OCI-LY7 (cell line): ENCODE measurements at regions not wholly inside any gene's neighbourhood (a gene's known extent, or its start where the extent isn't known, plus 50 kb on each side); places are given as distances from the start of the nearest gene placed in this dataset.

ENCODE experiments used
- BruUV-seq: library from RNA; stranded (reverse); fragments of 400-500 nt; replicated peaks from 2 replicates; lab custom pipeline; 2021; lab: Mats Ljungman, UMichigan
- CTCF ChIA-PET: fragments of 300-600 bp; sonication (Branson Sonifier 250); formaldehyde crosslinking; loops from one replicate; lab custom pipeline; 2022; ENCODE audit warnings: antibody characterized with exemption; ENCODE audit not compliant: unreplicated experiment; lab: Charles Lee
- POLR2A ChIA-PET: fragments of 300-600 bp; sonication (Branson Sonifier 250); formaldehyde crosslinking; loops from one replicate; lab custom pipeline; 2022; ENCODE audit warnings: antibody characterized with exemption; lab: Charles Lee
- DNase-seq: peaks from one replicate; pipeline ENCODE4 v3.0.0-alpha.2; 2015; ENCODE audit warnings: low spot score
- H2AFZ ChIP-seq: fragments of 200-600 bp; sonication (generic), shearing (Covaris generic); 2 replicates; pipeline ENCODE4 v1.6.1; 2014; ENCODE audit warnings: mild to moderate bottlenecking, antibody characterized with exemption, low read length, moderate library complexity
- H3K27ac ChIP-seq: fragments of 200-600 bp; sonication (generic); 2 replicates; pipeline ENCODE4 v1.5.1; 2014; ENCODE audit warnings: mixed run types, low read depth, mild to moderate bottlenecking, moderate library complexity, low read length, inconsistent platforms; ENCODE audit not compliant: poor library complexity, severe bottlenecking
- H3K36me3 ChIP-seq: fragments of 200-600 bp; sonication (generic); 2 replicates; pipeline ENCODE4 v1.6.1; 2014; ENCODE audit warnings: mild to moderate bottlenecking, antibody characterized with exemption, low read length, moderate library complexity, mixed read lengths; ENCODE audit not compliant: insufficient read depth
- H3K4me1 ChIP-seq: fragments of 200-600 bp; sonication (generic); 2 replicates; pipeline ENCODE4 v1.5.1; 2014; ENCODE audit warnings: mild to moderate bottlenecking, low read length; ENCODE audit not compliant: insufficient read depth, poor library complexity, severe bottlenecking
- H3K4me2 ChIP-seq: fragments of 200-600 bp; sonication (generic); 2 replicates; pipeline ENCODE4 v1.6.1; 2014; ENCODE audit warnings: mild to moderate bottlenecking, low read length
- H3K4me3 ChIP-seq: fragments of 200-600 bp; sonication (generic); 2 replicates; pipeline ENCODE4 v1.5.1; 2014; ENCODE audit warnings: mild to moderate bottlenecking, low read depth, low read length; ENCODE audit not compliant: poor library complexity, severe bottlenecking
- H3K79me2 ChIP-seq: fragments of 200-600 bp; sonication (generic); 2 replicates; pipeline ENCODE4 v1.6.1; 2016; ENCODE audit warnings: low read depth, mild to moderate bottlenecking, low read length, moderate library complexity, mixed read lengths; ENCODE audit not compliant: insufficient read depth
- H3K9me2 ChIP-seq: fragments of 200-600 bp; sonication (generic); 2 replicates; pipeline ENCODE4 v1.6.1; 2016; ENCODE audit warnings: mild to moderate bottlenecking, low read length, mixed read lengths; ENCODE audit not compliant: insufficient read depth
- H3K9me3 ChIP-seq: fragments of 200-600 bp; sonication (generic); 2 replicates; pipeline ENCODE4 v1.6.1; 2014; ENCODE audit warnings: mild to moderate bottlenecking, mixed run types, low read length, mixed read lengths
- H4K20me1 ChIP-seq: fragments of 200-600 bp; sonication (generic); 2 replicates; pipeline ENCODE4 v1.6.1; 2014; ENCODE audit warnings: mild to moderate bottlenecking, antibody characterized with exemption, low read length, moderate library complexity, mixed read lengths; ENCODE audit not compliant: insufficient read depth
- EZH2phosphoT487 ChIP-seq: fragments of 200-600 bp; sonication (generic); IDR thresholded peaks from 2 replicates; pipeline ENCODE4 v1.6.1; 2018; ENCODE audit warnings: low read depth, borderline replicate concordance, mild to moderate bottlenecking, mixed run types, antibody characterized with exemption, low read length, moderate library complexity, mixed read lengths
- intact Hi-C: fragments of 100-400 bp; cut with micrococcal nuclease; formaldehyde crosslinking; loops from one replicate; pipeline ENCODE4 v1.10.0; 2022; ENCODE audit not compliant: unreplicated experiment
- TF ChIP-seq, protein P1 (sequence below): fragments of 200-600 bp; sonication (generic); conservative IDR thresholded peaks from 2 replicates; pipeline ENCODE4 v1.5.1; 2014; ENCODE audit warnings: mild to moderate bottlenecking, antibody characterized with exemption, low read length, moderate library complexity, mixed read lengths

- H3K9me2 ChIP-seq, result no peaks in the 10 kb centered on the region
- intact Hi-C loops, result no loop called here
- no peaks in the 10 kb centered on the region for H4K20me1 ChIP-seq
- no peak overlapping the region for H3K27ac ChIP-seq
- no TSS peak for BruUV-seq
- H3K4me1 ChIP-seq, result no peaks in the 10 kb centered on the region
- ChIA-PET CTCF (no interaction called here), POLR2A (interaction anchor here (0.6 kb wide), 1 partner anchor 20 kb away, joined by 3 read pairs; no protein-coding TSS in a partner anchor)
- TF ChIP-seq, protein P1, sequence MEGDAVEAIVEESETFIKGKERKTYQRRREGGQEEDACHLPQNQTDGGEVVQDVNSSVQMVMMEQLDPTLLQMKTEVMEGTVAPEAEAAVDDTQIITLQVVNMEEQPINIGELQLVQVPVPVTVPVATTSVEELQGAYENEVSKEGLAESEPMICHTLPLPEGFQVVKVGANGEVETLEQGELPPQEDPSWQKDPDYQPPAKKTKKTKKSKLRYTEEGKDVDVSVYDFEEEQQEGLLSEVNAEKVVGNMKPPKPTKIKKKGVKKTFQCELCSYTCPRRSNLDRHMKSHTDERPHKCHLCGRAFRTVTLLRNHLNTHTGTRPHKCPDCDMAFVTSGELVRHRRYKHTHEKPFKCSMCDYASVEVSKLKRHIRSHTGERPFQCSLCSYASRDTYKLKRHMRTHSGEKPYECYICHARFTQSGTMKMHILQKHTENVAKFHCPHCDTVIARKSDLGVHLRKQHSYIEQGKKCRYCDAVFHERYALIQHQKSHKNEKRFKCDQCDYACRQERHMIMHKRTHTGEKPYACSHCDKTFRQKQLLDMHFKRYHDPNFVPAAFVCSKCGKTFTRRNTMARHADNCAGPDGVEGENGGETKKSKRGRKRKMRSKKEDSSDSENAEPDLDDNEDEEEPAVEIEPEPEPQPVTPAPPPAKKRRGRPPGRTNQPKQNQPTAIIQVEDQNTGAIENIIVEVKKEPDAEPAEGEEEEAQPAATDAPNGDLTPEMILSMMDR, result no peak
- TF ChIP-seq EZH2phosphoT487, result no peak
- H3K36me3 ChIP-seq, result no peaks in the 10 kb centered on the region
- H3K4me3 ChIP-seq, result no peak overlapping the region
- no peaks in the 10 kb centered on the region for H3K9me3 ChIP-seq
- H3K4me2 ChIP-seq, result no peak overlapping the region
- no peaks in the 10 kb centered on the region for H3K79me2 ChIP-seq
- no peak overlapping the region for H2AFZ ChIP-seq
- no peak for DNase-seq
Observed at GRCh38 chr6:21494505-21494904, 99.0 kb upstream of the SOX4 start.

DNA sequence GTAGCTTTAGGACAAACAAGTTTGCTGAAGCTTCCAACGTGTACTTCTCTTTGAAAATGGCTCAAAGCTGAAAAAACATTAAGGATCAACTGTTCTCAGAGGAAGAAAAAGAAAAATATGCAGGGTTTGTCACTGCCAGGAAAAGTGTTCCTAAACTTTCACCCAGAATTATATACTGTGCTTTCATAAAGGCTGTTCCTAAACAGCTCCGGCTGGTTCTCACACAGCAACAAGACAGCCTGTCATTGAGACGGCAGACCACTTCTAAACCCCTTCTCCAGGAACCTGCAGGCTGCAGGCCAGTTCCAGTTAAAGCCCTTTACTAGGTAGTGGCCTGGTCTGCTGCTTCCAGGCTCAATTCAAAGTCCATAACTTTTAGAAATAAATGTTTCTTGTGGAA lies 97.4 kb upstream of the SOX4 start:
- no peak for TF ChIP-seq EZH2phosphoT487
- TF ChIP-seq, protein P1, result no peak
- Histone ChIP-seq H2AFZ (no peak overlapping the region), H3K4me2 (no peak overlapping the region), H3K9me2 (no peaks in the 10 kb centered on the region), H3K9me3 (no peaks in the 10 kb centered on the region), H3K4me1 (no peaks in the 10 kb centered on the region), H3K36me3 (no peaks in the 10 kb centered on the region), H3K79me2 (no peaks in the 10 kb centered on the region), H4K20me1 (no peaks in the 10 kb centered on the region), H3K27ac (no peak overlapping the region), H3K4me3 (no peak overlapping the region)
- intact Hi-C loops, result no loop called here
- DNase-seq, result no peak
- BruUV-seq, result no TSS peak
- CTCF ChIA-PET, result no interaction called here
- POLR2A ChIA-PET, result interaction anchor here (1.3 kb wide), 1 partner anchor 932 kb away, joined by 3 read pairs; no protein-coding TSS in a partner anchor

- no peaks in the 10 kb centered on the region for H3K4me1 ChIP-seq
- no peak overlapping the region for H2AFZ ChIP-seq
- no peak for DNase-seq
- H3K9me3 ChIP-seq, result no peaks in the 10 kb centered on the region
- BruUV-seq, result no TSS peak
- no peak overlapping the region for H3K27ac ChIP-seq
- H4K20me1 ChIP-seq, result no peaks in the 10 kb centered on the region
- no peak overlapping the region for H3K4me3 ChIP-seq
- POLR2A ChIA-PET, result no interaction called here
- CTCF ChIA-PET, result no interaction called here
- intact Hi-C loops, result no loop called here
- H3K4me2 ChIP-seq, result no peak overlapping the region
- no peaks in the 10 kb centered on the region for H3K36me3 ChIP-seq
- TF ChIP-seq, protein P1, result no peak
- H3K9me2 ChIP-seq, result no peaks in the 10 kb centered on the region
- no peaks in the 10 kb centered on the region for H3K79me2 ChIP-seq
Observed at GRCh38 chr6:21496706-21497105, 96.8 kb upstream of the SOX4 start.
